ENCODE measurements at regions not wholly inside any gene's neighbourhood (a gene's known extent, or its start where the extent isn't known, plus 50 kb on each side); places are given as distances from the start of the nearest gene placed in this dataset.

- no peak for DNase-seq (ENCODE audit: low read depth, low spot score)
- POLR2A ChIA-PET = no interaction called here
- H3K4me3 ChIP-seq (ENCODE audit: low read depth, low read length) = no peak overlapping the region
- CTCF ChIA-PET = interaction anchor here (0.7 to 6.2 kb wide), 7 partner anchors 72 to 163 kb away, joined by 3 to 86 read pairs (median 3); no protein-coding TSS in a partner anchor
- no peak for TF ChIP-seq CTCF (IDR thresholded peaks at IDR 0.05; ENCODE audit: insufficient read depth, low read length, missing control alignments)
Measured at GRCh38 chr17:77327566-77328464, 187.0 kb downstream of the SEC14L1 start.

DNA sequence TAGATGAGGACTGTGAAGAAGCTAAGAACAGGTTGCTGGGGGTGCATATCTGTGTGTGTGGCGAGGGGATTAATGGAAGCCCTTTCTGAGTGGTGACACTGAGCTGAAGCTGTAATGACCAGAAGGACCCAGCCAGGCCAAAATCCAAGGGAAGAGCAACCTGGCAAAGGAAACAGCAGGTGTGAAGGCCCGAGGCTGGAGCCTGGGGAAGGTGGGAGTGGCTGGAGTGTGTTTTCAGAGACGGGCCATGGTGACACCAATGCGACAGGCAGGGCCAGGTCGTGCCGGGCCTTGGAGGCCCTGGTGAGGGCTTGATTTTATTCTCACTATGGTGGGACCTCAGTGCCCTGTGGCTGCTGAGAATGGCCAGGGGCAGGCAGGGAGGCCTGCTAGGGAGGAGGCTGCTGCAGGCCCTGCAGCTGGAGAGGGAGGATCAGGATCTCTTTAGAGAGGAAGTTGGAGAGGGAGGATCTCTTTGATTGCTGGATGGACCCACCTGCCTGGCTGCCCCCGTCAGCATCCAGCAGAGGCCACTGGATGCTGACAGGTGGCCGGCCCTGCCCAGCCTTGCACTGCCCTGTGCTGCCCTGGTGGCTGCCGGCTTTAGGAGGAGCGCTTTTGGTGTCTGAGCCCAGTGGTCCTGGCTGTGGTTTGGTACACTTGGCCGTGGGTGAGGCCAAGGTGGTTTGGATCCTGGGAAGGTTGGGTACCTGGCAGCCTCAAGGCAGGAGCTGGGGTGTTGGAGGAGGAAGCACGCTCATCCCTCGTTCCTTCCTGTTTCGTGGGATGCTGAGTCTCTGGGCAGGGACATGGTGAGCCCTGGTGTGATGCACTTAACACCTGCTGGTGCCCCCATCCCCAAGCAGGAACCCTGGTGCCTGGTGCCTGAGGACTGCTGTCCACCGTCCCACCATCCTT, 188.3 kb downstream of the SEC14L1 start:
- ChIA-PET POLR2A (no interaction called here), CTCF (interaction anchor here (0.7 to 6.2 kb wide), 13 partner anchors 17 to 165 kb away, joined by 3 to 86 read pairs (median 3); no protein-coding TSS in a partner anchor)
- no peak overlapping the region for H3K4me3 ChIP-seq (ENCODE audit: low read depth, low read length)
- no peak for DNase-seq (ENCODE audit: low read depth, low spot score)
- TF ChIP-seq CTCF (IDR thresholded peaks at IDR 0.05; ENCODE audit: insufficient read depth, low read length, missing control alignments) = no peak

DNA sequence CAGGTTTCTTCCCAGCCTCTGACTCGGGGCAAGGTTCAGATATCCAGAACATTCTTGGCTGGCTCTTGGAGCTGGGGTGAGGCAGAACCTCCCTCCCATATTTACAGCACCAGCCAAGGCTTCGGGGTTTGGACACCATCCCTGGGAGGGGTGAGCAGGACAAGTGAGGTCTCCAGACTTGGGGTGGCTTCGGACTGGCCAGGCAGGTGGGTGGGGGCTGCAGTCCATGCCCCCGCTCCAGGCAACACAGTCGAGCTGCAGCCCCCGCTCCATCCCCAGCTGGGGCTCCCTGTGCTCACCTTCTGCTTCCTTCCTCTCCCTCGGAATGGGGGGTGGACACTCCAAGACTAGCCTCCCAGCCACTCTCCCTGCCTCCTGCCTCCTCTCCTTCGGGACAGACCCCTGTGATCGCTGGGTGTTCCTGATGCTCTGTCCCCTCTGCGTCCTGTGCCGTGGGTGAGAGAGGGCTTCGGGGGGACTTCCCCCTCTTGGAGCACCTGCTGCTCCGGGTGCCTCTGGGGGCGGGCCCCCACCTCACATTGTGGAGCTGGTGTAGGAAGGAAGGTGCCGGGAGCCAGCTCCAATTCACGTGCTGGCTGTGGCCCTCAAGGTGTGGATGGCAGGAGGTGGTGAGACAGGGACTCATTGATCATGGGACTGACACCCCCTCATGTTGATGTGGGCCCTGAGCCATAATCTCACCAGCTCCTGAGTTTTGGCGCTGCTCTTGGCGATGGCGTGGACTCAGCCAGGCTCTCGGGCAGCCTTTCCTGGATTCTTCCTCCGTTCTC, 189.2 kb downstream of the SEC14L1 start:
- H3K4me3 ChIP-seq (ENCODE audit: low read depth, low read length) = no peak overlapping the region
- no peak for TF ChIP-seq CTCF (IDR thresholded peaks at IDR 0.05; ENCODE audit: insufficient read depth, low read length, missing control alignments)
- POLR2A ChIA-PET = no interaction called here
- no peak for DNase-seq (ENCODE audit: low read depth, low spot score)
- CTCF ChIA-PET = interaction anchor here (0.9 to 6.2 kb wide), 29 partner anchors 7 to 682 kb away, joined by 3 to 86 read pairs (median 9); no protein-coding TSS in a partner anchor

DNA sequence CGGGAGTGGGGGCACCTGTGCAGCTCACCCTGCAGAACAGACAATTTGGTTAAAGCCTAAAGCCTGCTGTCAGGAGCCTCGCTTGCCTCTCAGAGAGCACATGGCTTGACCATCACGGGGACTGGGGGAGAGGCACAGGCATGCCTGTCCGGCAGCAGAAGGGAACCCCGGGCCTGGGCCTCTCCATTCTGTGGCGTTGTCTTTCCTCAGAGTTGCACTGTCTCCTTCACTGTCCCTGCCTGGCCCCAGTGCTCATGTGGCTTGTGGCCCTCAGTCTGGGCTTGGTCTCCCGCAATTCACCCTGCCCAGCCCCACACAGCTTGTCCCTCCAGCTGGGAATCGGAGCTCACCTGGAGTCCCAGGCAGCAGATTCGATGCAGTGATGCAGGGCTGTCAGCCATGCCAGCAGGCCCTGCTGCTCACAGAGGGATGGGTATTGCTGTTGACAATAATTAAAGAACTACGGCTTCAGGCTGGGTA, 189.9 kb downstream of the SEC14L1 start:
- ChIA-PET CTCF (interaction anchor here (0.6 to 6.2 kb wide), 43 partner anchors 8 to 681 kb away, joined by 3 to 86 read pairs (median 6); no protein-coding TSS in a partner anchor), POLR2A (no interaction called here)
- TF ChIP-seq CTCF (IDR thresholded peaks at IDR 0.05; ENCODE audit: insufficient read depth, low read length, missing control alignments) = no peak
- no peak overlapping the region for H3K4me3 ChIP-seq (ENCODE audit: low read depth, low read length)
- no peak for DNase-seq (ENCODE audit: low read depth, low spot score)

- POLR2A ChIA-PET = interaction anchor here (0.8 to 1.2 kb wide), 3 partner anchors 8 to 99 kb away, joined by 3 to 8 read pairs (median 4); no protein-coding TSS in a partner anchor
Measured at GRCh38 chr17:77331301-77331864, 190.6 kb downstream of the SEC14L1 start.

More at GRCh38 chr17:77331301-77331864, 190.6 kb downstream of the SEC14L1 start:
- no peak overlapping the region for H3K4me3 ChIP-seq (ENCODE audit: low read depth, low read length)
- CTCF ChIA-PET = interaction anchor here (0.6 to 6.2 kb wide), 45 partner anchors 9 to 682 kb away, joined by 3 to 86 read pairs (median 6); no protein-coding TSS in a partner anchor
- TF ChIP-seq CTCF (IDR thresholded peaks at IDR 0.05; ENCODE audit: insufficient read depth, low read length, missing control alignments) = peak; percentile 85
- DNase-seq (ENCODE audit: low read depth, low spot score) = no peak

All from AG04449 (cell line).